CD4-positive, alpha-beta T cell (primary cell): ENCODE measurements at regions not wholly inside any gene's neighbourhood (a gene's known extent, or its start where the extent isn't known, plus 50 kb on each side); places are given as distances from the start of the nearest gene placed in this dataset.

Source experiments
- ATAC-seq: fragments of 200-7000 bp; cut with Tn5 transposase; one replicate; pipeline ENCODE4 v1.10.0; 2022; ENCODE audit warnings: mild to moderate bottlenecking; ENCODE audit not compliant: poor library complexity
- CTCF ChIA-PET: fragments of 350-600 bp; sonication (Branson Sonifier 250); formaldehyde crosslinking; loops from one replicate; lab custom pipeline; 2021; ENCODE audit warnings: antibody characterized with exemption, inconsistent platforms; lab: Charles Lee
- POLR2A ChIA-PET: fragments of 350-600 bp; sonication (Branson Sonifier 250); formaldehyde crosslinking; loops from one replicate; lab custom pipeline; 2021; ENCODE audit warnings: antibody characterized with exemption, inconsistent platforms; lab: Charles Lee
- DNase-seq, 14 experiments: peaks; one replicate each; pipeline ENCODE4 v3.0.0-alpha.2; 2013 to 2020; ENCODE audit warnings: mixed read lengths in 2 of 14
- H3K27ac ChIP-seq, 2 donors: one replicate each; pipeline versions ENCODE4 v1.5.1 to v1.7.0; 2013; ENCODE audit warnings: low read length in 2 of 2, low read depth in 1 of 2, mild to moderate bottlenecking in 1 of 2
- H3K27me3 ChIP-seq, 2 experiments: 1 replicate in 1 of 2; 2 replicates in 1 of 2; pipeline versions ENCODE4 v1.6.1 to v1.7.0; 2013; ENCODE audit warnings: low read length in 2 of 2, control low read depth in 1 of 2, mild to moderate bottlenecking in 1 of 2, moderate library complexity in 1 of 2; ENCODE audit not compliant: insufficient read depth in 2 of 2, control insufficient read depth in 1 of 2
- H3K36me3 ChIP-seq: one replicate; pipeline ENCODE4 v1.6.1; 2013; ENCODE audit warnings: low read length, control low read depth; ENCODE audit not compliant: insufficient read depth
- H3K4me1 ChIP-seq: one replicate; pipeline ENCODE4 v1.6.1; 2013; ENCODE audit warnings: low read length, control low read depth; ENCODE audit not compliant: insufficient read depth
- H3K4me3 ChIP-seq: one replicate; pipeline ENCODE4 v1.5.1; 2013; ENCODE audit warnings: mild to moderate bottlenecking, low read length, moderate library complexity
- H3K9me3 ChIP-seq, 2 experiments: 1 replicate in 1 of 2; 2 replicates in 1 of 2; pipeline versions ENCODE4 v1.6.1 to v1.7.0; 2013; ENCODE audit warnings: low read length in 2 of 2, mild to moderate bottlenecking in 2 of 2, control low read depth in 1 of 2, moderate library complexity in 1 of 2; ENCODE audit not compliant: control insufficient read depth in 1 of 2, insufficient read depth in 1 of 2
- H3K27ac Mint-ChIP-seq: one replicate; pipeline ENCODE4 v1.8.0; 2020; ENCODE audit warnings: mixed read lengths
- H3K27me3 Mint-ChIP-seq: one replicate; pipeline ENCODE4 v1.8.0; 2021; ENCODE audit warnings: mixed read lengths
- H3K36me3 Mint-ChIP-seq: one replicate; pipeline ENCODE4 v1.8.0; 2021; ENCODE audit warnings: low read depth, mixed read lengths
- H3K4me1 Mint-ChIP-seq: one replicate; pipeline ENCODE4 v1.8.0; 2021; ENCODE audit warnings: low read depth, mixed read lengths
- H3K4me3 Mint-ChIP-seq: one replicate; pipeline ENCODE4 v1.8.0; 2020; ENCODE audit warnings: mild to moderate bottlenecking, mixed read lengths
- H3K9me3 Mint-ChIP-seq: one replicate; pipeline ENCODE4 v1.8.0; 2020; ENCODE audit warnings: mixed read lengths
- intact Hi-C, 2 experiments: fragments of 100-400 bp; cut with DNase I in 1 of 2; cut with micrococcal nuclease in 1 of 2; formaldehyde crosslinking; loops; one replicate each; pipeline versions ENCODE4 v1.15.1 to v1.9.0; 2023 to 2025; cut with DNase I, micrococcal nuclease
- TF ChIP-seq, protein P1 (sequence below): fragments of 200-600 bp; IDR thresholded peaks from one replicate; pipeline ENCODE4 v1.8.0; 2022; ENCODE audit warnings: antibody characterized with exemption, mild to moderate bottlenecking

DNA sequence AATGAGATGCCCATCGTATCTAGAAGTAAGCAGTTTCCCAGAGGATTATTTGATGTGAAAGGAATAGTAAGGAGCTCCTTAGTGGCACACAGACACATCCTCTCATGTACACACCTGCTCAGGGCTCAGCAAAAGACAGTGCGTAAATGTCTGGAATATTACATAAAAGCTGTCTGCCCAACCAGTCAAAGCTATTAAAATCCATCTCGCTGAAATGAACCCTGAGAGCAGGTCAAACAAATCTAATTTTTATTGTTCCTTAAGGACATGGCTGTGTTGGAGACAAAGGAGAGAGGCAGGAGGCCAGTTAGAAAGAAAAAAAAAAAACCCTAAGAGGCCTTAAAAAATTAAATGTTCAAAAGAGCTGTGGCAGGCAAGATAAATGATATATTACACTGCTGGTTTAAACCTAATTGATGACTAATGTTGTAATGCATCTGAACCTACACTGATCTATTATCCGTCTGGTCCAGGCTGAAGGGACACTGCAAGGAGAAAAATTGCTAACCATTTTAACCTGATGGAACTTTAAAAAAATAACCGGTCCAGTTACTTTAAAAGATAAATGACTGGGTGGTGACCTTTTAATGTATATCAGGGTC lies 58.5 kb upstream of the FGGY start:
- Histone ChIP-seq H3K4me3 (no peak overlapping the region), H3K36me3 (no peaks in the 10 kb centered on the region), H3K4me1 (no peaks in the 10 kb centered on the region), H3K27me3 (no peaks in the 10 kb centered on the region), H3K27ac (no peak overlapping the region), H3K9me3 (no peaks in the 10 kb centered on the region)
- ATAC-seq = no peak
- DNase-seq = no peak
- H3K4me1 Mint-ChIP-seq = no peaks in the 10 kb centered on the region
- TF ChIP-seq, protein P1, sequence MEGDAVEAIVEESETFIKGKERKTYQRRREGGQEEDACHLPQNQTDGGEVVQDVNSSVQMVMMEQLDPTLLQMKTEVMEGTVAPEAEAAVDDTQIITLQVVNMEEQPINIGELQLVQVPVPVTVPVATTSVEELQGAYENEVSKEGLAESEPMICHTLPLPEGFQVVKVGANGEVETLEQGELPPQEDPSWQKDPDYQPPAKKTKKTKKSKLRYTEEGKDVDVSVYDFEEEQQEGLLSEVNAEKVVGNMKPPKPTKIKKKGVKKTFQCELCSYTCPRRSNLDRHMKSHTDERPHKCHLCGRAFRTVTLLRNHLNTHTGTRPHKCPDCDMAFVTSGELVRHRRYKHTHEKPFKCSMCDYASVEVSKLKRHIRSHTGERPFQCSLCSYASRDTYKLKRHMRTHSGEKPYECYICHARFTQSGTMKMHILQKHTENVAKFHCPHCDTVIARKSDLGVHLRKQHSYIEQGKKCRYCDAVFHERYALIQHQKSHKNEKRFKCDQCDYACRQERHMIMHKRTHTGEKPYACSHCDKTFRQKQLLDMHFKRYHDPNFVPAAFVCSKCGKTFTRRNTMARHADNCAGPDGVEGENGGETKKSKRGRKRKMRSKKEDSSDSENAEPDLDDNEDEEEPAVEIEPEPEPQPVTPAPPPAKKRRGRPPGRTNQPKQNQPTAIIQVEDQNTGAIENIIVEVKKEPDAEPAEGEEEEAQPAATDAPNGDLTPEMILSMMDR = no peak
- ChIA-PET CTCF (no interaction called here), POLR2A (interaction anchor here (0.5 kb wide), 1 partner anchor 496 kb away, joined by 3 read pairs; no protein-coding TSS in a partner anchor)
- no peaks in the 10 kb centered on the region for H3K9me3 Mint-ChIP-seq
- peaks cover 5% of the 10 kb centered on the region for H3K27me3 Mint-ChIP-seq
- no peaks in the 10 kb centered on the region for H3K36me3 Mint-ChIP-seq
- intact Hi-C loops = no loop called here
- no peak overlapping the region for H3K27ac Mint-ChIP-seq
- H3K4me3 Mint-ChIP-seq = no peak overlapping the region

DNA sequence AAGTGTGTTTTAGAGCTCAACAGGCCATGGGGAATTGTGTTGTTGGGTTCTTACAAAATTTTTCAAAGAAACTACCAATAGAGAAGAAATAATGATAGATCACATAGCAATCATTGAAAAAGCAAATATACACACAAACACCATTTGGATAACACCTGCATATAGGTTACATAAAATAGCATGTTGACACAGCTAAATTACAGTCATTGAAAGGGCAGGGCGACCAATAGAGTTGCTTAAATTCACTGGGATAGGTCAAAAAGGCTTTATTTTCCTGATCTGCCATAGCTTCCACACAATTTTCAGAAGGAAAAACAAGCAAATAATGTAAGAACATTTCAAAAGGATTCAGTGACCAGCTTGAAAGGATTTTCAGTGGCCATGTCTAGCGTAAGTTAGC lies 57.9 kb upstream of the FGGY start:
- Histone ChIP-seq H3K4me3 (no peak overlapping the region), H3K27me3 (no peaks in the 10 kb centered on the region), H3K4me1 (no peaks in the 10 kb centered on the region), H3K36me3 (no peaks in the 10 kb centered on the region), H3K27ac (no peak overlapping the region), H3K9me3 (no peaks in the 10 kb centered on the region)
- no peak overlapping the region for H3K4me3 Mint-ChIP-seq
- peaks cover 5% of the 10 kb centered on the region for H3K27me3 Mint-ChIP-seq
- CTCF ChIA-PET = no interaction called here
- intact Hi-C loops = no loop called here
- TF ChIP-seq, protein P1 = no peak
- POLR2A ChIA-PET = no interaction called here
- no peaks in the 10 kb centered on the region for H3K4me1 Mint-ChIP-seq
- no peaks in the 10 kb centered on the region for H3K36me3 Mint-ChIP-seq
- no peak for DNase-seq
- no peak overlapping the region for H3K27ac Mint-ChIP-seq
- no peak for ATAC-seq
- H3K9me3 Mint-ChIP-seq = no peaks in the 10 kb centered on the region

DNA sequence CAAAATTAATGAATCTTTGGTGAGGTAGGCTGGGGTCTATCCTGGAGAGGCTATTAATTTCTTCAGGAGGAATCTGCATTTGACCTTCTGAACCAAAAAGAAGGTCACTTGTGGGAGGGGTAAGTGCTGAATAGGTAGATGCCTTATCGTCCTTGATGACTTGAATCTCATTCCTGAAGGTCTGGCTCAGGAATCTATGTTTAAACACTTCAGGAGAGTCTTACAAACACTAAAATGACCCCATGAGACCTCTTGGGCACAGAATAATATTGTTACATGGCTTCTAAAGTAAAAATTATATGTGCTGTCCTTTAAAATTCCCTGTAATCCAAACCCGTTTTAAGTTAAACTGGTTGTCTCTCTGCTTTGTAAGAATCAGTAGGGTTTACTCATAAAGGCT lies 55.0 kb upstream of the FGGY start:
- H3K4me1 ChIP-seq = no peaks in the 10 kb centered on the region
- peaks cover 5% of the 10 kb centered on the region for H3K27me3 Mint-ChIP-seq
- no peaks in the 10 kb centered on the region for H3K27me3 ChIP-seq
- H3K27ac ChIP-seq = no peak overlapping the region
- H3K36me3 Mint-ChIP-seq = no peaks in the 10 kb centered on the region
- no peak overlapping the region for H3K4me3 ChIP-seq
- TF ChIP-seq, protein P1 = no peak
- H3K36me3 ChIP-seq = no peaks in the 10 kb centered on the region
- H3K4me3 Mint-ChIP-seq = no peak overlapping the region
- no peak overlapping the region for H3K27ac Mint-ChIP-seq
- peaks cover 15% of the 10 kb centered on the region for H3K9me3 Mint-ChIP-seq
- H3K9me3 ChIP-seq = peaks cover 0 to 5% of the 10 kb centered on the region in 2 experiments
- no peaks in the 10 kb centered on the region for H3K4me1 Mint-ChIP-seq
- no peak for DNase-seq
- intact Hi-C loops = no loop called here
- CTCF ChIA-PET = no interaction called here
- no peak for ATAC-seq
- POLR2A ChIA-PET = no interaction called here
